WTC11 (cell line): ENCODE measurements at regions not wholly inside any gene's neighbourhood (a gene's known extent, or its start where the extent isn't known, plus 50 kb on each side); places are given as distances from the start of the nearest gene placed in this dataset.

Experiments used
- ATF2 ChIP-seq: sonication (generic); formaldehyde crosslinking; IDR thresholded peaks from 2 replicates; pipeline ENCODE4 v1.8.1; 2022; ENCODE audit warnings: low read depth, missing genetic modification reagents, borderline replicate concordance
- CTCF ChIP-seq: fragments of 200-600 bp; IDR thresholded peaks from 2 replicates; pipeline ENCODE4 v1.8.0; 2022; ENCODE audit warnings: antibody characterized with exemption
- ELF4 ChIP-seq: sonication (generic); formaldehyde crosslinking; IDR thresholded peaks from 2 replicates; pipeline ENCODE4 v1.8.1; 2022; ENCODE audit warnings: low read depth, mild to moderate bottlenecking, moderate library complexity, missing genetic modification reagents
- FOXK1 ChIP-seq: sonication (generic); formaldehyde crosslinking; IDR thresholded peaks from 2 replicates; pipeline ENCODE4 v1.8.0; 2022; ENCODE audit warnings: mild to moderate bottlenecking, moderate library complexity, missing genetic modification reagents
- GRHL2 ChIP-seq: fragments of 250-450 bp; sonication (Bioruptor Pico); IDR thresholded peaks from 2 replicates; pipeline ENCODE4 v1.8.0; 2022; ENCODE audit warnings: mild to moderate bottlenecking, moderate library complexity; ENCODE audit not compliant: insufficient replicate concordance, severe bottlenecking
- MAX ChIP-seq: sonication (generic); formaldehyde crosslinking; IDR thresholded peaks from 2 replicates; pipeline ENCODE4 v1.8.0; 2022; ENCODE audit warnings: mild to moderate bottlenecking, missing genetic modification reagents
- MXD4 ChIP-seq: fragments of 250-450 bp; sonication (Bioruptor Pico); IDR thresholded peaks from 2 replicates; pipeline ENCODE4 v1.8.0; 2021; ENCODE audit warnings: mild to moderate bottlenecking, moderate library complexity, borderline replicate concordance
- NFATC4 ChIP-seq: fragments of 250-450 bp; sonication (Bioruptor Pico); IDR thresholded peaks from 2 replicates; pipeline ENCODE4 v1.9.0; 2021; ENCODE audit warnings: mild to moderate bottlenecking
- PRDM15 ChIP-seq: sonication (generic); formaldehyde crosslinking; IDR thresholded peaks from 2 replicates; pipeline ENCODE4 v1.8.0; 2022; ENCODE audit warnings: missing genetic modification reagents
- TCF7 ChIP-seq: sonication (generic); formaldehyde crosslinking; IDR thresholded peaks from 2 replicates; pipeline ENCODE4 v1.8.0; 2022; ENCODE audit warnings: mild to moderate bottlenecking, low read depth, missing genetic modification reagents, moderate library complexity
- ZNF423 ChIP-seq: fragments of 250-450 bp; sonication (Bioruptor Pico); IDR thresholded peaks from 2 replicates; pipeline ENCODE4 v2.1.2; 2022; ENCODE audit warnings: mild to moderate bottlenecking, moderate library complexity

- TF ChIP-seq ATF2 (no peak), TCF7 (CRISPR knock-in tag) (no peak), MAX (no peak), ZNF423 (no peak), CTCF (no peak), GRHL2 (CRISPR knock-in tag) (no peak), MXD4 (CRISPR knock-in tag) (no peak), NFATC4 (CRISPR knock-in tag) (no peak), FOXK1 (CRISPR knock-in tag) (no peak), PRDM15 (CRISPR knock-in tag) (no peak), ELF4 (CRISPR knock-in tag) (no peak)
These were observed 1069.3 kb upstream of the CNTNAP5 start for GRCh38 chr2:122955776-122956175.
